NT2/D1 (cell line): ENCODE measurements at regions not wholly inside any gene's neighbourhood (a gene's known extent, or its start where the extent isn't known, plus 50 kb on each side); places are given as distances from the start of the nearest gene placed in this dataset.

ENCODE experiments used
- YY1 ChIP-seq: IDR thresholded peaks from 2 replicates; pipeline ENCODE4 v1.6.1; 2011; ENCODE audit not compliant: insufficient read length, insufficient read depth
- ZNF274 ChIP-seq: IDR thresholded peaks from 2 replicates; pipeline ENCODE4 v1.6.1; 2011; ENCODE audit warnings: mild to moderate bottlenecking, low read depth, low read length

GRCh38 chr20:11274141-11274594 is 600.4 kb upstream of the JAG1 start:
- no peak for TF ChIP-seq ZNF274
- no peak for TF ChIP-seq YY1
